HCT116 (cell line): ENCODE measurements at regions not wholly inside any gene's neighbourhood (a gene's known extent, or its start where the extent isn't known, plus 50 kb on each side); places are given as distances from the start of the nearest gene placed in this dataset.

Experiments used
- ATAC-seq: fragments of 200-7000 bp; cut with Tn5 transposase; 2 replicates; pipeline ENCODE4 v1.9.1; 2020; ENCODE audit warnings: mild to moderate bottlenecking, moderate library complexity
- BruUV-seq: library from RNA; stranded (reverse); fragments of 400-500 nt; replicated peaks from 2 replicates; lab custom pipeline; 2021; lab: Mats Ljungman, UMichigan
- CTCF ChIA-PET: fragments of 300-600 bp; sonication (Branson Sonifier 250); formaldehyde crosslinking; loops from one replicate; lab custom pipeline; 2021; ENCODE audit warnings: antibody characterized with exemption; lab: Charles Lee
- POLR2A ChIA-PET: fragments of 300-600, 350-600 bp; sonication (Branson Sonifier 250); formaldehyde crosslinking; loops from one replicate; lab custom pipeline; 2021; ENCODE audit warnings: antibody characterized with exemption; lab: Charles Lee
- RAD21 ChIA-PET, 2 experiments: fragments of 300-600 bp; sonication (Branson Sonifier 250); formaldehyde crosslinking; loops; one replicate each; lab custom pipeline; 2023; ENCODE audit warnings: low total read pairs in 2 of 2; ENCODE audit not compliant: uncharacterized antibody in 2 of 2, unreplicated experiment in 2 of 2, low non-redundant PET in 1 of 2; lab: Charles Lee
- DNase-seq: peaks from one replicate; pipeline ENCODE4 v3.0.0-alpha.2; 2010; ENCODE audit warnings: low read depth, low spot score
- H2AFZ ChIP-seq: fragments of 200-600 bp; shearing (Covaris generic), sonication (generic); 2 replicates; pipeline ENCODE4 v1.6.1; 2017; ENCODE audit warnings: low read depth, mixed run types, mixed read lengths, antibody characterized with exemption, low read length; ENCODE audit not compliant: poor library complexity, severe bottlenecking
- H3K27ac ChIP-seq: 2 replicates; pipeline ENCODE4 v1.5.1; 2012; ENCODE audit warnings: low read depth, low read length
- H3K27me3 ChIP-seq: fragments of 200-600 bp; sonication (generic); 2 replicates; pipeline ENCODE4 v1.6.1; 2016; ENCODE audit warnings: mixed run types, low read length, mixed read lengths; ENCODE audit not compliant: insufficient read depth
- H3K36me3 ChIP-seq, 2 experiments: fragments of 200-500 bp in 1 of 2; fragments of 200-600 bp in 1 of 2; sonication (Bioruptor generic) in 1 of 2; sonication (generic) in 1 of 2; 2 replicates each; pipeline versions ENCODE4 v1.5.1 to v1.6.1; 2014 to 2016; ENCODE audit warnings: low read length in 2 of 2, inconsistent platforms in 1 of 2, mixed read lengths in 1 of 2, mixed run types in 1 of 2; ENCODE audit not compliant: insufficient read depth in 2 of 2, control insufficient read depth in 1 of 2
- H3K4me1 ChIP-seq, 2 experiments: fragments of 200-600 bp in 1 of 2; sonication (generic) in 1 of 2; 2 replicates each; pipeline versions ENCODE4 v1.5.1 to v1.6.1; 2012 to 2017; ENCODE audit warnings: low read length in 2 of 2, inconsistent platforms in 1 of 2, mild to moderate bottlenecking in 1 of 2, mixed read lengths in 1 of 2, mixed run types in 1 of 2, moderate library complexity in 1 of 2; ENCODE audit not compliant: insufficient read depth in 2 of 2, control insufficient read depth in 1 of 2
- H3K4me2 ChIP-seq: fragments of 200-600 bp; sonication (generic); 2 replicates; pipeline ENCODE4 v1.6.1; 2017; ENCODE audit warnings: mixed run types, low read length, mixed read lengths
- H3K4me3 ChIP-seq, 2 experiments: fragments of 200-600 bp in 1 of 2; sonication (generic) in 1 of 2; replicated peaks in 1 of 2; 2 replicates each; pipeline ENCODE4 v1.5.1; 2011 to 2016; ENCODE audit warnings: low read length in 2 of 2, control low read depth in 1 of 2, low read depth in 1 of 2, mild to moderate bottlenecking in 1 of 2, mixed read lengths in 1 of 2, mixed run types in 1 of 2
- H3K79me2 ChIP-seq: fragments of 200-600 bp; sonication (generic); 2 replicates; pipeline ENCODE4 v1.6.1; 2017; ENCODE audit warnings: mild to moderate bottlenecking, mixed run types, low read length, moderate library complexity, mixed read lengths; ENCODE audit not compliant: insufficient read depth
- H3K9ac ChIP-seq: fragments of 200-600 bp; sonication (generic); 2 replicates; pipeline ENCODE4 v1.6.1; 2016; ENCODE audit warnings: low read length, mixed read lengths
- H3K9me2 ChIP-seq: fragments of 200-600 bp; sonication (generic), shearing (Covaris generic); 2 replicates; pipeline ENCODE4 v1.6.1; 2017; ENCODE audit warnings: mixed run types, mild to moderate bottlenecking, moderate library complexity; ENCODE audit not compliant: insufficient read depth
- H3K9me3 ChIP-seq, 2 experiments: fragments of 200-500 bp in 1 of 2; fragments of 200-600 bp in 1 of 2; sonication (Bioruptor generic) in 1 of 2; sonication (generic) in 1 of 2; 2 replicates each; pipeline ENCODE4 v1.6.1; 2014 to 2017; ENCODE audit warnings: low read length in 2 of 2, mixed read lengths in 2 of 2, inconsistent platforms in 1 of 2, low read depth in 1 of 2, mild to moderate bottlenecking in 1 of 2, mixed run types in 1 of 2, moderate library complexity in 1 of 2; ENCODE audit not compliant: control insufficient read depth in 1 of 2, insufficient read depth in 1 of 2
- H4K20me1 ChIP-seq: fragments of 200-600 bp; sonication (generic), shearing (Covaris generic); 2 replicates; pipeline ENCODE4 v1.6.1; 2017; ENCODE audit warnings: mixed run types, mild to moderate bottlenecking, moderate library complexity; ENCODE audit not compliant: insufficient read depth
- ATF3 ChIP-seq: IDR thresholded peaks from 2 replicates; pipeline ENCODE4 v1.6.1; 2012
- CBX3 ChIP-seq: IDR thresholded peaks from 2 replicates; pipeline ENCODE4 v1.6.1; 2012; ENCODE audit warnings: low read depth
- CTCF ChIP-seq, 3 experiments: fragments of 200-600 bp in 1 of 3; sonication (generic) in 1 of 3; IDR thresholded peaks in 2 of 3; conservative IDR thresholded peaks in 1 of 3; 2 replicates each; pipeline ENCODE4 v1.5.1; 2012 to 2017; ENCODE audit warnings: low read depth in 2 of 3, low read length in 2 of 3, antibody characterized with exemption in 1 of 3, borderline replicate concordance in 1 of 3, control low read depth in 1 of 3, mild to moderate bottlenecking in 1 of 3, mixed read lengths in 1 of 3, mixed run types in 1 of 3, moderate library complexity in 1 of 3; ENCODE audit not compliant: insufficient read depth in 1 of 3
- ELF1 ChIP-seq: IDR thresholded peaks from 2 replicates; pipeline ENCODE4 v1.6.1; 2012; ENCODE audit warnings: low read depth, borderline replicate concordance
- EZH2 ChIP-seq: fragments of 200-600 bp; sonication (generic); IDR thresholded peaks from 2 replicates; pipeline ENCODE4 v1.6.1; 2017; ENCODE audit warnings: antibody characterized with exemption, mixed run types
- EZH2phosphoT487 ChIP-seq: fragments of 200-600 bp; IDR thresholded peaks from 2 replicates; pipeline ENCODE4 v1.6.1; 2018; ENCODE audit warnings: antibody characterized with exemption, borderline replicate concordance
- JUND ChIP-seq: IDR thresholded peaks from 2 replicates; pipeline ENCODE4 v1.6.1; 2012
- MAX ChIP-seq: IDR thresholded peaks from 2 replicates; pipeline ENCODE4 v1.6.1; 2012
- POLR2A ChIP-seq: IDR thresholded peaks from 2 replicates; pipeline ENCODE4 v1.7.0; 2011; ENCODE audit warnings: borderline replicate concordance; ENCODE audit not compliant: insufficient read depth, insufficient read length; ENCODE audit errors: extremely low read depth
- POLR2AphosphoS5 ChIP-seq: IDR thresholded peaks from 2 replicates; pipeline ENCODE4 v1.6.1; 2011; ENCODE audit warnings: mild to moderate bottlenecking, low read depth, low read length, moderate library complexity
- SIN3A ChIP-seq: IDR thresholded peaks from 2 replicates; pipeline ENCODE4 v1.6.1; 2012; ENCODE audit warnings: low read depth
- SP1 ChIP-seq: IDR thresholded peaks from 2 replicates; pipeline ENCODE4 v1.6.1; 2012; ENCODE audit warnings: low read depth
- SRF ChIP-seq: IDR thresholded peaks from 2 replicates; pipeline ENCODE4 v1.6.1; 2012; ENCODE audit warnings: low read depth
- YY1 ChIP-seq: IDR thresholded peaks from 2 replicates; pipeline ENCODE4 v1.6.1; 2011; ENCODE audit warnings: low read length, low read depth, moderate library complexity, mild to moderate bottlenecking; ENCODE audit not compliant: insufficient replicate concordance; ENCODE audit errors: extremely low read depth
- ZBTB33 ChIP-seq: IDR thresholded peaks from 2 replicates; pipeline ENCODE4 v1.6.1; 2011; ENCODE audit warnings: mild to moderate bottlenecking, low read length, moderate library complexity; ENCODE audit not compliant: insufficient replicate concordance; ENCODE audit errors: extremely low read depth
- ZFX ChIP-seq: fragments of 450-650 bp; IDR thresholded peaks from 2 replicates; pipeline ENCODE4 v1.6.1; 2017
- ZNF274 ChIP-seq: fragments of 200-500 bp; sonication (Bioruptor generic); IDR thresholded peaks from 2 replicates; pipeline ENCODE4 v1.6.1; 2014; ENCODE audit warnings: mild to moderate bottlenecking, low read depth, low read length, inconsistent platforms
- intact Hi-C: fragments of 100-400 bp; cut with micrococcal nuclease; formaldehyde crosslinking; loops from 2 replicates; pipeline ENCODE4 v1.10.0; 2022

- Histone ChIP-seq H3K9me2 (no peaks in the 10 kb centered on the region), H3K4me1 (no peaks in the 10 kb centered on the region), H3K4me2 (no peak overlapping the region), H3K27me3 (no peaks in the 10 kb centered on the region), H2AFZ (no peak overlapping the region), H3K36me3 (no peaks in the 10 kb centered on the region), H3K27ac (no peak overlapping the region), H3K9me3 (no peaks in the 10 kb centered on the region), H4K20me1 (no peaks in the 10 kb centered on the region), H3K79me2 (no peaks in the 10 kb centered on the region), H3K4me3 (no peak overlapping the region), H3K9ac (no peak overlapping the region)
- ChIA-PET CTCF (no interaction called here), POLR2A (no interaction called here), RAD21 (no interaction called here)
- intact Hi-C loops = no loop called here
- DNase-seq (no peak), ATAC-seq (no peak)
- no TSS peak for BruUV-seq
- no peak for TF ChIP-seq EZH2phosphoT487
- TF ChIP-seq CTCF (IDR thresholded peaks at IDR 0.05 in 2 of 3, conservative IDR thresholded peaks at IDR 0.05 in 1 of 3; ENCODE audit: borderline replicate concordance in 1 of 3, insufficient read depth in 1 of 3, low read depth in 2 of 3, low read length in 2 of 3) = no peak
- TF ChIP-seq ELF1 = no peak
- no peak for TF ChIP-seq ATF3
- TF ChIP-seq POLR2A = no peak
- TF ChIP-seq SRF = no peak
- no peak for TF ChIP-seq SIN3A
- no peak for TF ChIP-seq ZBTB33
- TF ChIP-seq SP1 = no peak
- no peak for TF ChIP-seq YY1
- TF ChIP-seq MAX = no peak
- no peak for TF ChIP-seq JUND
- TF ChIP-seq ZFX = no peak
- TF ChIP-seq ZNF274 = no peak
- TF ChIP-seq EZH2 = no peak
- TF ChIP-seq POLR2AphosphoS5 = no peak
- no peak for TF ChIP-seq CBX3
These were observed 221.6 kb upstream of the LCORL start for GRCh38 chr4:18242919-18243693.
